H1 (cell line): ENCODE measurements at regions not wholly inside any gene's neighbourhood (a gene's known extent, or its start where the extent isn't known, plus 50 kb on each side); places are given as distances from the start of the nearest gene placed in this dataset.

ENCODE experiments used
- CTCF ChIA-PET: fragments of 300-600 bp; sonication (Branson Sonifier 250); formaldehyde crosslinking; loops from one replicate; lab custom pipeline; 2021; ENCODE audit not compliant: partially characterized antibody; lab: Charles Lee
- POLR2A ChIA-PET: fragments of 300-600 bp; sonication (Branson Sonifier 250); formaldehyde crosslinking; loops from one replicate; lab custom pipeline; 2021; ENCODE audit warnings: inconsistent platforms; ENCODE audit not compliant: partially characterized antibody; lab: Charles Lee
- DNase-seq, 2 experiments: peaks; one replicate each; pipeline versions ENCODE4 v3.0.0 to v3.0.0-alpha.2; 2010 to 2022; ENCODE audit warnings: low spot score in 2 of 2, low read depth in 1 of 2, mixed read lengths in 1 of 2
- FAIRE-seq: peaks from 2 replicates; lab custom pipeline; 2011; peaks lifted over from hg19 to GRCh38; lab: Jason Lieb, UNC
- H2AFZ ChIP-seq: 2 replicates; pipeline ENCODE4 v1.8.1; 2012; ENCODE audit warnings: low read length, inconsistent platforms
- H2AK5ac ChIP-seq: 2 replicates; pipeline ENCODE4 v1.6.1; 2013; ENCODE audit warnings: low read depth, low read length
- H2BK120ac ChIP-seq: replicated peaks from 2 replicates; pipeline ENCODE3; 2013; ENCODE audit warnings: low read depth, low read length, inconsistent platforms
- H2BK12ac ChIP-seq: 2 replicates; pipeline ENCODE4 v1.6.1; 2013; ENCODE audit warnings: low read depth, low read length
- H2BK15ac ChIP-seq: 2 replicates; pipeline ENCODE4 v1.6.1; 2013; ENCODE audit warnings: low read length
- H2BK20ac ChIP-seq: 2 replicates; pipeline ENCODE4 v1.6.1; 2013; ENCODE audit warnings: low read length
- H2BK5ac ChIP-seq: 2 replicates; pipeline ENCODE4 v1.6.1; 2013; ENCODE audit warnings: low read depth, low read length
- H3K14ac ChIP-seq: 2 replicates; pipeline ENCODE4 v1.6.1; 2013; ENCODE audit warnings: inconsistent platforms; ENCODE audit not compliant: insufficient read length
- H3K18ac ChIP-seq: 2 replicates; pipeline ENCODE4 v1.6.1; 2013; ENCODE audit warnings: low read length; ENCODE audit errors: extremely low read depth
- H3K23ac ChIP-seq: 2 replicates; pipeline ENCODE4 v1.6.1; 2013; ENCODE audit warnings: inconsistent platforms; ENCODE audit not compliant: insufficient read length
- H3K23me2 ChIP-seq: 2 replicates; pipeline ENCODE4 v1.6.1; 2013; ENCODE audit warnings: low read depth, low read length
- H3K27ac ChIP-seq: 2 replicates; pipeline ENCODE4 v1.6.1; 2011; ENCODE audit warnings: low read depth, low read length, inconsistent platforms
- H3K27me3 ChIP-seq, 4 experiments: replicated peaks in 1 of 4; 1 replicate in 1 of 4; 2 replicates in 3 of 4; pipeline versions ENCODE4 v1.6.1 to v1.8.1; 2011 to 2013; ENCODE audit warnings: low read length in 3 of 4, mild to moderate bottlenecking in 3 of 4, inconsistent platforms in 2 of 4, mixed read lengths in 2 of 4, moderate library complexity in 1 of 4; ENCODE audit not compliant: control insufficient read depth in 3 of 4, insufficient read depth in 3 of 4; ENCODE audit errors: extremely low read depth in 1 of 4
- H3K36me3 ChIP-seq, 4 experiments: 2 replicates each; pipeline versions ENCODE4 v1.6.1 to v1.8.1; 2011 to 2013; ENCODE audit warnings: mild to moderate bottlenecking in 4 of 4, low read length in 3 of 4, moderate library complexity in 2 of 4, control low read depth in 1 of 4, inconsistent platforms in 1 of 4; ENCODE audit not compliant: insufficient read depth in 4 of 4, control insufficient read depth in 2 of 4
- H3K4ac ChIP-seq: replicated peaks from 2 replicates; pipeline ENCODE3; 2013; ENCODE audit warnings: low read length, low read depth, mixed read lengths, inconsistent platforms; ENCODE audit not compliant: insufficient read length
- H3K4me1 ChIP-seq, 4 experiments: replicated peaks in 1 of 4; 1 replicate in 1 of 4; 2 replicates in 3 of 4; pipeline versions ENCODE4 v1.6.1 to v1.8.1; 2011 to 2013; ENCODE audit warnings: low read length in 3 of 4, inconsistent platforms in 2 of 4, mixed read lengths in 1 of 4; ENCODE audit not compliant: insufficient read depth in 4 of 4, control insufficient read depth in 3 of 4
- H3K4me2 ChIP-seq, 2 experiments: 2 replicates each; pipeline versions ENCODE4 v1.6.1 to v1.8.1; 2011 to 2013; ENCODE audit warnings: low read depth in 2 of 2, low read length in 2 of 2, control low read depth in 1 of 2, inconsistent platforms in 1 of 2, mild to moderate bottlenecking in 1 of 2; ENCODE audit not compliant: insufficient read depth in 1 of 2
- H3K4me3 ChIP-seq, 4 experiments: fragments of 200-600, 300-600 bp in 1 of 4; sonication (generic), shearing (Covaris generic), sonication (Bioruptor Twin) in 1 of 4; 2 replicates each; pipeline versions ENCODE4 v1.5.1 to v1.8.1; 2011 to 2016; ENCODE audit warnings: low read length in 4 of 4, low read depth in 3 of 4, control low read depth in 2 of 4, inconsistent platforms in 2 of 4, mild to moderate bottlenecking in 2 of 4, mixed read lengths in 1 of 4, moderate library complexity in 1 of 4; ENCODE audit not compliant: insufficient read depth in 2 of 4; ENCODE audit errors: extremely low read depth in 1 of 4
- H3K56ac ChIP-seq: replicated peaks from 2 replicates; pipeline ENCODE3; 2013; ENCODE audit warnings: low read depth, mild to moderate bottlenecking, mixed read lengths, low read length, inconsistent platforms; ENCODE audit not compliant: insufficient read length
- H3K79me1 ChIP-seq: 2 replicates; pipeline ENCODE4 v1.6.1; 2013; ENCODE audit warnings: low read depth, low read length, control low read depth
- H3K79me2 ChIP-seq, 2 experiments: 2 replicates each; pipeline versions ENCODE4 v1.6.1 to v1.8.1; 2012 to 2013; ENCODE audit warnings: low read length in 2 of 2, mild to moderate bottlenecking in 2 of 2, inconsistent platforms in 1 of 2; ENCODE audit not compliant: insufficient read depth in 2 of 2, control insufficient read depth in 1 of 2
- H3K9ac ChIP-seq, 4 experiments: replicated peaks in 1 of 4; 1 replicate in 1 of 4; 2 replicates in 3 of 4; pipeline versions ENCODE4 v1.6.1 to v1.8.1; 2011 to 2013; ENCODE audit warnings: low read depth in 3 of 4, low read length in 3 of 4, control low read depth in 2 of 4, mild to moderate bottlenecking in 2 of 4, moderate library complexity in 2 of 4, inconsistent platforms in 1 of 4; ENCODE audit errors: extremely low read depth in 1 of 4
- H3K9me3 ChIP-seq, 2 experiments: 2 replicates each; pipeline versions ENCODE4 v1.6.1 to v1.8.1; 2012 to 2013; ENCODE audit warnings: mild to moderate bottlenecking in 2 of 2, moderate library complexity in 2 of 2, control low read depth in 1 of 2, inconsistent platforms in 1 of 2, low read depth in 1 of 2, low read length in 1 of 2, mixed read lengths in 1 of 2; ENCODE audit not compliant: insufficient read depth in 2 of 2
- H4K20me1 ChIP-seq, 2 experiments: replicated peaks in 1 of 2; 2 replicates each; pipeline versions ENCODE3 to v1.8.1; 2011 to 2013; ENCODE audit warnings: inconsistent platforms in 2 of 2, low read length in 2 of 2, mild to moderate bottlenecking in 1 of 2; ENCODE audit not compliant: insufficient read depth in 2 of 2, control insufficient read depth in 1 of 2
- H4K5ac ChIP-seq: 2 replicates; pipeline ENCODE4 v1.6.1; 2013; ENCODE audit warnings: low read length, low read depth, mixed read lengths, inconsistent platforms; ENCODE audit not compliant: insufficient read length
- H4K8ac ChIP-seq: 2 replicates; pipeline ENCODE4 v1.8.0; 2013; ENCODE audit warnings: mild to moderate bottlenecking, moderate library complexity, low read length, inconsistent platforms; ENCODE audit not compliant: insufficient read depth; ENCODE audit errors: extremely low read depth
- H4K91ac ChIP-seq: replicated peaks from 2 replicates; pipeline ENCODE3; 2013; ENCODE audit warnings: low read length, mixed read lengths, inconsistent platforms; ENCODE audit not compliant: insufficient read length
- CTCF ChIP-seq, 3 experiments: IDR thresholded peaks; 1 replicate in 2 of 3; 2 replicates in 1 of 3; pipeline versions ENCODE4 v1.5.1 to v1.6.1; 2011; ENCODE audit warnings: low read length in 3 of 3, mild to moderate bottlenecking in 3 of 3, inconsistent platforms in 2 of 3, low read depth in 1 of 3, moderate library complexity in 1 of 3; ENCODE audit not compliant: insufficient read depth in 1 of 3; ENCODE audit errors: control extremely low read depth in 1 of 3
- GABPA ChIP-seq: IDR thresholded peaks from 2 replicates; pipeline ENCODE4 v1.6.1; 2011; ENCODE audit warnings: mild to moderate bottlenecking, low read length, moderate library complexity, borderline replicate concordance; ENCODE audit not compliant: insufficient read depth
- GTF2F1 ChIP-seq: IDR thresholded peaks from 2 replicates; pipeline ENCODE4 v1.6.1; 2012; ENCODE audit warnings: low read depth, low read length, improper control_type of control experiment, borderline replicate concordance
- JUN ChIP-seq: IDR thresholded peaks from 2 replicates; pipeline ENCODE4 v1.6.1; 2011; ENCODE audit warnings: low read depth, mild to moderate bottlenecking, improper control_type of control experiment, low read length
- KDM1A ChIP-seq: fragments of 200-600, 300-600 bp; sonication (generic); IDR thresholded peaks from 2 replicates; pipeline ENCODE4 v1.7.1; 2016; ENCODE audit warnings: mild to moderate bottlenecking, low read length, borderline replicate concordance
- KDM4A ChIP-seq: IDR thresholded peaks from one replicate; pipeline ENCODE4 v1.7.1; 2012; ENCODE audit warnings: low read depth, mild to moderate bottlenecking, moderate library complexity, low read length, inconsistent platforms; ENCODE audit not compliant: severe bottlenecking
- SAP30 ChIP-seq: fragments of 300-600 bp; sonication (generic); IDR thresholded peaks from 2 replicates; pipeline ENCODE4 v1.7.1; 2012; ENCODE audit warnings: low read length, moderate library complexity, mild to moderate bottlenecking, inconsistent platforms; ENCODE audit not compliant: insufficient read depth, insufficient replicate concordance
- TAF7 ChIP-seq: optimal IDR thresholded peaks from 2 replicates; pipeline ENCODE3; 2011; ENCODE audit warnings: low read depth, mild to moderate bottlenecking, inconsistent platforms, low read length, moderate library complexity, borderline replicate concordance
- ZNF274 ChIP-seq: IDR thresholded peaks from 2 replicates; pipeline ENCODE4 v1.7.0; 2012; ENCODE audit warnings: low read length, borderline replicate concordance; ENCODE audit errors: extremely low read depth
- WGBS, 2 experiments: shearing (Covaris generic) in 1 of 2; methylation state at CpG; one replicate each; pipeline versions ENCODE4 v1.1.6 to v1.1.7; 2013 to 2015; ENCODE audit warnings: low lambda C conversion rate in 2 of 2, mixed read lengths in 2 of 2, inconsistent platforms in 1 of 2, low coverage in 1 of 2, missing lambda C conversion rate in 1 of 2; ENCODE audit not compliant: insufficient replicate concordance in 2 of 2, insufficient coverage in 1 of 2, insufficient read length in 1 of 2; ENCODE audit errors: extremely low coverage in 1 of 2, missing lambda C conversion rate in 1 of 2; 5-methylcytosine and 5-hydroxymethylcytosine counted together

GRCh38 chr5:127231118-127231517 lies 59.5 kb upstream of the MEGF10 start:
- H3K4me2 ChIP-seq = no peak overlapping the region

More at GRCh38 chr5:127231118-127231517, 59.5 kb upstream of the MEGF10 start:
- no peak for TF ChIP-seq KDM4A
- no peak for TF ChIP-seq TAF7
- TF ChIP-seq GTF2F1 = no peak
- TF ChIP-seq SAP30 = no peak
- TF ChIP-seq GABPA = no peak
- TF ChIP-seq CTCF (IDR thresholded peaks at IDR 0.05; ENCODE audit: control extremely low read depth in 1 of 3, insufficient read depth in 1 of 3, low read depth in 1 of 3, low read length in 3 of 3) = no peak
- TF ChIP-seq ZNF274 = no peak
- TF ChIP-seq KDM1A = no peak
- TF ChIP-seq JUN = no peak
- Histone ChIP-seq H3K27me3 (peaks cover 0 to 8% (median 3%) of the 10 kb centered on the region in 4 experiments; a peak in 6 of 7 replicates), H4K8ac (no peak overlapping the region), H2BK120ac (no peak overlapping the region), H3K79me1 (no peaks in the 10 kb centered on the region), H2AK5ac (no peak overlapping the region), H3K18ac (no peak overlapping the region), H2BK5ac (no peak overlapping the region), H2BK12ac (no peak overlapping the region), H4K20me1 (no peaks in the 10 kb centered on the region), H3K27ac (no peak overlapping the region), H4K5ac (no peak overlapping the region), H3K4me1 (peaks cover 0 to 6% (median 5%) of the 10 kb centered on the region in 4 experiments; a peak in 5 of 7 replicates), H3K14ac (no peak overlapping the region), H3K79me2 (no peaks in the 10 kb centered on the region), H3K23ac (no peak overlapping the region), H2BK20ac (no peak overlapping the region), H3K4me3 (no peak overlapping the region), H4K91ac (no peak overlapping the region), H3K4ac (no peak overlapping the region), H3K36me3 (no peaks in the 10 kb centered on the region), H3K23me2 (peaks cover 7% of the 10 kb centered on the region; the same call in 1 of the 2 replicates), H2BK15ac (no peak overlapping the region), H3K9me3 (no peaks in the 10 kb centered on the region), H3K56ac (no peak overlapping the region), H2AFZ (no peak overlapping the region), H3K9ac (no peak overlapping the region)
- DNase-seq (no peak), FAIRE-seq (no peak)
- ChIA-PET POLR2A (no interaction called here), CTCF (no interaction called here)
- 85% methylated on average over 3 of the region's 3 CpGs; no CpG with 5 or more reads in 1 of the 2 experiments for WGBS, 2 experiments
